Hepatocyte (in vitro differentiated cells): ENCODE measurements at regions not wholly inside any gene's neighbourhood (a gene's known extent, or its start where the extent isn't known, plus 50 kb on each side); places are given as distances from the start of the nearest gene placed in this dataset.
"Not testable (repeated sequence)": the region's sequence is repeated elsewhere in the genome, so short reads cannot be mapped to it uniquely, and the experiment has no call there.

ENCODE experiments used
- CTCF ChIP-seq: fragments of 200-600 bp; sonication (generic); IDR thresholded peaks from 2 replicates; pipeline ENCODE4 v1.5.1; 2016; ENCODE audit warnings: antibody characterized with exemption, mild to moderate bottlenecking; ENCODE audit not compliant: poor library complexity
- EZH2phosphoT487 ChIP-seq: fragments of 200-600 bp; sonication (generic); IDR thresholded peaks from one replicate; pipeline ENCODE4 v1.6.1; 2018; ENCODE audit warnings: antibody characterized with exemption, mild to moderate bottlenecking, low read depth, moderate library complexity; ENCODE audit not compliant: unreplicated experiment, severe bottlenecking

- not testable (repeated sequence) for TF ChIP-seq EZH2phosphoT487, CTCF
Observed at GRCh38 chr9:65397763-65398719, 113.0 kb upstream of the FOXD4L5 start.
